Kidney epithelial cell (primary cell): ENCODE measurements at regions not wholly inside any gene's neighbourhood (a gene's known extent, or its start where the extent isn't known, plus 50 kb on each side); places are given as distances from the start of the nearest gene placed in this dataset.

Source experiments
- DNase-seq: peaks from one replicate; pipeline ENCODE4 v3.0.0-alpha.2; 2010; ENCODE audit warnings: low read depth
- H3K27me3 ChIP-seq: 2 replicates; pipeline ENCODE4 v1.6.0; 2011; ENCODE audit warnings: low read length; ENCODE audit not compliant: control insufficient read depth, insufficient read depth
- H3K36me3 ChIP-seq: 2 replicates; pipeline ENCODE4 v1.5.1; 2011; ENCODE audit warnings: low read length; ENCODE audit not compliant: control insufficient read depth, insufficient read depth
- H3K4me3 ChIP-seq: 2 replicates; pipeline ENCODE4 v1.5.1; 2011; ENCODE audit warnings: low read depth, mild to moderate bottlenecking, control low read depth, low read length
- CTCF ChIP-seq: IDR thresholded peaks from 2 replicates; pipeline ENCODE4 v1.5.1; 2011; ENCODE audit warnings: mild to moderate bottlenecking, moderate library complexity, low read length, control low read depth, inconsistent platforms; ENCODE audit not compliant: insufficient read depth, poor library complexity, severe bottlenecking

- no peak for DNase-seq
- Histone ChIP-seq H3K4me3 (no peak overlapping the region), H3K27me3 (no peaks in the 10 kb centered on the region), H3K36me3 (no peaks in the 10 kb centered on the region)
- TF ChIP-seq CTCF = no peak
These were observed 890.0 kb upstream of the DDX18 start for GRCh38 chr2:116924509-116924908.

GRCh38 chr2:116935097-116935814, 879.2 kb upstream of the DDX18 start:
- Histone ChIP-seq H3K36me3 (no peaks in the 10 kb centered on the region), H3K4me3 (no peak overlapping the region), H3K27me3 (no peaks in the 10 kb centered on the region)
- TF ChIP-seq CTCF = no peak
- DNase-seq = no peak

- no peak for DNase-seq
- Histone ChIP-seq H3K36me3 (no peaks in the 10 kb centered on the region), H3K27me3 (no peaks in the 10 kb centered on the region), H3K4me3 (no peak overlapping the region)
- no peak for TF ChIP-seq CTCF
These were observed 866.2 kb upstream of the DDX18 start for GRCh38 chr2:116948258-116948657.

- no peak for DNase-seq
- H3K27me3 ChIP-seq = no peaks in the 10 kb centered on the region
- H3K36me3 ChIP-seq = no peaks in the 10 kb centered on the region
- no peak for TF ChIP-seq CTCF
- no peak overlapping the region for H3K4me3 ChIP-seq
These were observed 865.2 kb upstream of the DDX18 start for GRCh38 chr2:116949249-116949648.

GRCh38 chr2:116952254-116952653, 862.2 kb upstream of the DDX18 start:
- H3K36me3 ChIP-seq = no peaks in the 10 kb centered on the region
- TF ChIP-seq CTCF = peak; percentile 36
- H3K4me3 ChIP-seq = no peak overlapping the region
- H3K27me3 ChIP-seq = no peaks in the 10 kb centered on the region
- DNase-seq = no peak

- Histone ChIP-seq H3K27me3 (no peaks in the 10 kb centered on the region), H3K36me3 (no peaks in the 10 kb centered on the region), H3K4me3 (no peak overlapping the region)
- no peak for TF ChIP-seq CTCF
- no peak for DNase-seq
These were observed 858.8 kb upstream of the DDX18 start for GRCh38 chr2:116955646-116956045.
